H9 (cell line): ENCODE measurements at regions not wholly inside any gene's neighbourhood (a gene's known extent, or its start where the extent isn't known, plus 50 kb on each side); places are given as distances from the start of the nearest gene placed in this dataset.

Experiments
- DNase-seq: peaks from one replicate; pipeline ENCODE4 v3.0.0-alpha.2; 2017
- H2AFZ ChIP-seq: one replicate; pipeline ENCODE4 v1.6.1; 2013; ENCODE audit warnings: mild to moderate bottlenecking, low read length, control low read depth, moderate library complexity
- H2AK5ac ChIP-seq: 2 replicates; pipeline ENCODE4 v1.6.1; 2013; ENCODE audit warnings: low read length, control low read depth, mixed read lengths; ENCODE audit not compliant: insufficient read length
- H2BK120ac ChIP-seq: one replicate; pipeline ENCODE4 v1.6.1; 2013; ENCODE audit warnings: low read depth, mild to moderate bottlenecking, low read length, control low read depth, inconsistent platforms; ENCODE audit not compliant: poor library complexity, severe bottlenecking
- H2BK12ac ChIP-seq: 2 replicates; pipeline ENCODE4 v1.6.1; 2013; ENCODE audit warnings: low read length, control low read depth, mixed read lengths, low read depth; ENCODE audit not compliant: insufficient read length
- H2BK15ac ChIP-seq: 2 replicates; pipeline ENCODE4 v1.6.1; 2013; ENCODE audit warnings: low read depth, low read length, control low read depth
- H2BK20ac ChIP-seq: one replicate; pipeline ENCODE4 v1.6.1; 2013; ENCODE audit warnings: low read depth, mild to moderate bottlenecking, low read length, control low read depth, inconsistent platforms; ENCODE audit not compliant: poor library complexity, severe bottlenecking
- H2BK5ac ChIP-seq: 2 replicates; pipeline ENCODE4 v1.6.1; 2013; ENCODE audit warnings: low read length, control low read depth, mixed read lengths; ENCODE audit not compliant: insufficient read length
- H3K14ac ChIP-seq: 2 replicates; pipeline ENCODE4 v1.6.1; 2013; ENCODE audit warnings: low read length, control low read depth; ENCODE audit not compliant: insufficient read depth
- H3K18ac ChIP-seq: 2 replicates; pipeline ENCODE4 v1.6.1; 2013; ENCODE audit warnings: low read depth, mild to moderate bottlenecking, mixed read lengths, low read length, control low read depth; ENCODE audit not compliant: insufficient read length
- H3K23ac ChIP-seq: 2 replicates; pipeline ENCODE4 v1.6.1; 2013; ENCODE audit warnings: low read length, control low read depth, mixed read lengths, low read depth; ENCODE audit not compliant: insufficient read length
- H3K23me2 ChIP-seq: 2 replicates; pipeline ENCODE4 v1.6.1; 2013; ENCODE audit warnings: low read depth, mild to moderate bottlenecking, mixed read lengths, low read length, control low read depth; ENCODE audit not compliant: insufficient read length, poor library complexity, severe bottlenecking
- H3K27ac ChIP-seq: 2 replicates; pipeline ENCODE4 v1.5.1; 2013; ENCODE audit warnings: low read length, control low read depth, mixed read lengths, low read depth; ENCODE audit not compliant: insufficient read length
- H3K27me3 ChIP-seq: 2 replicates; pipeline ENCODE4 v1.6.1; 2013; ENCODE audit warnings: low read length, control low read depth, inconsistent platforms; ENCODE audit not compliant: insufficient read depth
- H3K4ac ChIP-seq: 2 replicates; pipeline ENCODE4 v1.6.1; 2013; ENCODE audit warnings: low read depth, mild to moderate bottlenecking, control low read depth, inconsistent platforms, low read length, moderate library complexity
- H3K4me1 ChIP-seq: 2 replicates; pipeline ENCODE4 v1.6.1; 2013; ENCODE audit warnings: low read length, control low read depth, inconsistent platforms; ENCODE audit not compliant: insufficient read depth
- H3K4me2 ChIP-seq: 2 replicates; pipeline ENCODE4 v1.6.1; 2013; ENCODE audit warnings: low read length, control low read depth, mixed read lengths; ENCODE audit not compliant: insufficient read length, insufficient read depth
- H3K56ac ChIP-seq: 2 replicates; pipeline ENCODE4 v1.6.1; 2013; ENCODE audit warnings: low read depth, mild to moderate bottlenecking, mixed read lengths, low read length, control low read depth; ENCODE audit not compliant: insufficient read length
- H3K79me1 ChIP-seq: 2 replicates; pipeline ENCODE4 v1.6.1; 2013; ENCODE audit warnings: low read depth, mild to moderate bottlenecking, moderate library complexity, low read length, control low read depth, inconsistent platforms; ENCODE audit not compliant: insufficient read depth, poor library complexity, severe bottlenecking
- H3K79me2 ChIP-seq: 2 replicates; pipeline ENCODE4 v1.6.1; 2013; ENCODE audit warnings: low read length, control low read depth, inconsistent platforms; ENCODE audit not compliant: insufficient read depth
- H3K9ac ChIP-seq: 2 replicates; pipeline ENCODE4 v1.6.1; 2013; ENCODE audit warnings: low read length, control low read depth, mixed read lengths; ENCODE audit not compliant: insufficient read length; ENCODE audit errors: extremely low read depth
- H3K9me3 ChIP-seq: one replicate; pipeline ENCODE4 v1.6.1; 2013; ENCODE audit warnings: low read depth, low read length, inconsistent platforms; ENCODE audit not compliant: control insufficient read depth
- H3T11ph ChIP-seq: one replicate; pipeline ENCODE4 v1.6.1; 2013; ENCODE audit warnings: mild to moderate bottlenecking, low read length, control low read depth, inconsistent platforms
- H4K20me1 ChIP-seq: one replicate; pipeline ENCODE4 v1.6.1; 2013; ENCODE audit not compliant: control insufficient read depth, insufficient read length, insufficient read depth
- H4K5ac ChIP-seq: 2 replicates; pipeline ENCODE4 v1.6.1; 2013; ENCODE audit warnings: low read depth, mild to moderate bottlenecking, mixed read lengths, low read length, control low read depth; ENCODE audit not compliant: insufficient read length
- H4K8ac ChIP-seq: replicated peaks from 2 replicates; pipeline ENCODE4 v1.6.1; 2013; ENCODE audit warnings: low read length, control low read depth, mixed read lengths, low read depth; ENCODE audit not compliant: insufficient read length
- H4K91ac ChIP-seq: 2 replicates; pipeline ENCODE4 v1.6.1; 2013; ENCODE audit warnings: low read depth, mild to moderate bottlenecking, moderate library complexity, mixed read lengths, low read length, control low read depth; ENCODE audit not compliant: insufficient read length
- H3K27ac Mint-ChIP-seq, 3 experiments: 2 replicates in 2 of 3; 3 replicates in 1 of 3; pipeline ENCODE4 v1.8.0; 2020 to 2021; ENCODE audit warnings: mixed read lengths in 3 of 3, mild to moderate bottlenecking in 1 of 3, moderate library complexity in 1 of 3
- H3K27me3 Mint-ChIP-seq: 2 replicates; pipeline ENCODE4 v1.8.0; 2021; ENCODE audit warnings: low read depth, mild to moderate bottlenecking, moderate library complexity, mixed read lengths
- H3K36me3 Mint-ChIP-seq, 3 experiments: 2 replicates in 2 of 3; 3 replicates in 1 of 3; pipeline ENCODE4 v1.8.0; 2020 to 2021; ENCODE audit warnings: low read depth in 3 of 3, mixed read lengths in 3 of 3; ENCODE audit not compliant: insufficient read depth in 1 of 3
- H3K4me1 Mint-ChIP-seq, 2 experiments: 2 replicates each; pipeline ENCODE4 v1.8.0; 2020; ENCODE audit warnings: mixed read lengths in 2 of 2
- H3K4me3 Mint-ChIP-seq, 2 experiments: 2 replicates in 1 of 2; 3 replicates in 1 of 2; pipeline ENCODE4 v1.8.0; 2020 to 2021; ENCODE audit warnings: mild to moderate bottlenecking in 2 of 2, mixed read lengths in 2 of 2, moderate library complexity in 1 of 2
- H3K9me3 Mint-ChIP-seq, 2 experiments: 2 replicates in 1 of 2; 3 replicates in 1 of 2; pipeline ENCODE4 v1.8.0; 2020; ENCODE audit warnings: mild to moderate bottlenecking in 2 of 2, mixed read lengths in 2 of 2, moderate library complexity in 1 of 2
- CTCF ChIP-seq: fragments of 200-600 bp; sonication (generic); conservative IDR thresholded peaks from 3 replicates; pipeline ENCODE4 v1.8.0; 2021; ENCODE audit warnings: antibody characterized with exemption, mild to moderate bottlenecking
- WGBS: extraction: QIAGEN DNeasy Blood & Tissue Kit; methylation state at CpG from one replicate; pipeline ENCODE4 v1.1.7; 2013; ENCODE audit warnings: missing lambda C conversion rate, low lambda C conversion rate, mixed read lengths; ENCODE audit not compliant: insufficient read length; ENCODE audit errors: extremely low coverage; 5-methylcytosine and 5-hydroxymethylcytosine counted together

GRCh38 chr7:94336009-94336408 lies 58.7 kb upstream of the COL1A2 start:
- Histone ChIP-seq H3K4me1 (no peaks in the 10 kb centered on the region), H3K27ac (no peak overlapping the region), H3K18ac (no peak overlapping the region), H3K14ac (no peak overlapping the region), H3K23ac (no peak overlapping the region), H3K9me3 (no peaks in the 10 kb centered on the region), H3K4me2 (no peak overlapping the region), H2BK12ac (no peak overlapping the region), H3K79me1 (no peaks in the 10 kb centered on the region), H4K5ac (no peak overlapping the region), H3K79me2 (no peaks in the 10 kb centered on the region), H3K23me2 (no peaks in the 10 kb centered on the region), H2AK5ac (no peak overlapping the region), H3K27me3 (no peaks in the 10 kb centered on the region), H4K8ac (no peak overlapping the region), H3K4ac (no peak overlapping the region), H2BK5ac (no peak overlapping the region), H2BK120ac (no peak overlapping the region), H2AFZ (no peak overlapping the region), H3K9ac (no peak overlapping the region), H2BK20ac (no peak overlapping the region), H4K20me1 (no peaks in the 10 kb centered on the region), H2BK15ac (no peak overlapping the region), H4K91ac (no peak overlapping the region), H3T11ph (no peak overlapping the region), H3K56ac (no peak overlapping the region)
- Mint-ChIP-seq H3K27ac (no peak overlapping the region), H3K9me3 (no peaks in the 10 kb centered on the region), H3K27me3 (no peaks in the 10 kb centered on the region; the same call in 1 of the 2 replicates), H3K36me3 (no peaks in the 10 kb centered on the region), H3K4me3 (no peak overlapping the region), H3K4me1 (peaks cover 6 to 9% of the 10 kb centered on the region in 2 experiments)
- TF ChIP-seq CTCF: no peak
- DNase-seq: no peak
- WGBS: no CpG with 5 or more reads among the region's 2 CpGs
